HG03571 (cell line): ENCODE measurements at regions not wholly inside any gene's neighbourhood (a gene's known extent, or its start where the extent isn't known, plus 50 kb on each side); places are given as distances from the start of the nearest gene placed in this dataset.
"Not testable (repeated sequence)": the region's sequence is repeated elsewhere in the genome, so short reads cannot be mapped to it uniquely, and the experiment has no call there.

ENCODE experiments used
- ATAC-seq: cut with Tn5 transposase; IDR thresholded peaks from one replicate; pipeline ENCODE4 v1.9.1; 2021; ENCODE audit not compliant: unreplicated experiment

DNA sequence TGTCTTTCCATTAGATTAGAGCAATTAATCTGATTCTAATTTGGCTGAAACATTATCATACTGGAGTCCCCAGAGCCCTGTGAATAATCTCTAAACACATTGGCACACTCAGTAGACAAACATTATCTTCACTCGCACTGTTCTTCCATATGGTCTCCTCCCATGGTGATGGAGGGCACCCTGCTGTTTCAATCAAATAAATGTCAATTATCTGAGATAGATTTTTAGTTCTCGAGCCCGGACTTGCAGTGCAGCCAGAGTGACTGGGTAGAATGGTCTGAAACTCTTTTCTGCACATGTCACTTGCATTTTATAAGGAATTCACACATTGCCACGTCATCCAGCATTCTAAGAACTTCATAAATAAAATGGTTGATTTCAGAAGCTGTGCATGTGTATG, 90.6 kb upstream of the MAP3K7 start:
- ATAC-seq = no peak

DNA sequence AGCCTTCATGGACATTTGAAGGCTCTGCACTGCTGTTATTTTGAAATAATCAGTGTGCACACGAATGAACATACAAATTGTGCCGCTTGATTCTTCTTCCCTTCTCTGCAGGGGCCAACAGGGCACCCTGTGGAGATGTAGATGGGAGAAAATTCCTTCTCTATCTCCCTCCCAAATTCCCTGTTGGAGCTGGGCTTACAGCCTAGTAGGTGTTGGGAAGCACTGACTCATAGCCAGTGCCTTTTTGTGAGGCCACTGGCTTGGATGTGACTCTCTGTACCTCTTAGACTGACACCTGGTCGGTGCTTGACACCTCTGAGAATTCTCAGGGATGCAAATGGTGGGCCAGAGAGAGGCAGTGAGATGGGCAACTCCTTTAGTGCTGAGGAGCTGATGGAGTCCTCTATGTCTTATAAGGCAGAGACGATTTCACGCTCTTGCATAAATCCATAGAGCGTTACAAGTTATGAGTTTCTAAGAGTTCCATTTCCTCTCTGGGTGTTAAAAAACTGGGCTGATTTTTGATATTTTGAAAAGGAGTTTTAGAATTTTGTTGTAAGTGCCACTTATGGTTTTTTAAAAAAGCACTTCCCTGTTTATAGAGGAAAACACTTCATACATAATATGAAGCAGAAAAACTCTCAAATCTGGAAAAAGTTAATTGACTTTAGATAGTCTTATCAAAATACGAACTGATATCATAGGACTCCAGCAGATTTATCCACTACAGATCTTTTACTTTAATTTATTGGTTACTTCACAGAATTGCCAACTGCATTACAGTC, 89.8 kb upstream of the MAP3K7 start:
- ATAC-seq = no peak

DNA sequence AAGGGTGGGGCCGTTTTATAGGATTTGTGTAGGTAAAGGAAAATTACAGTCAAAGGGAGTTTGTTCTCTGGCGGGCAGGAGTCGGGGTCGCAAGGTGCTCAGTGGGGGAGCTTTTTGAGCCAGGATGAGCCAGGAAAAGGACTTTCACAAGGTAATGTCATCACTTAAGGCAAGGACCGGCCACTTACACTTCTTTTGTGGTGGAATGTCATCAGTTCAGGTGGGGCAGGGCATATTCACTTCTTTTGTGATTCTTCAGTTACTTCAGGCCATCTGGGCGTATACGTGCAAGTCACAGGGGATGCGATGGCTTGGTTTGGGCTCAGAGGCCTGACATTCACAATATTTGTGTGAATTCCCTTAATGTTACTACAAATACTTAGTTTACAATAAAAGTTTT, 88.2 kb upstream of the MAP3K7 start:
- ATAC-seq = not testable (repeated sequence)

DNA sequence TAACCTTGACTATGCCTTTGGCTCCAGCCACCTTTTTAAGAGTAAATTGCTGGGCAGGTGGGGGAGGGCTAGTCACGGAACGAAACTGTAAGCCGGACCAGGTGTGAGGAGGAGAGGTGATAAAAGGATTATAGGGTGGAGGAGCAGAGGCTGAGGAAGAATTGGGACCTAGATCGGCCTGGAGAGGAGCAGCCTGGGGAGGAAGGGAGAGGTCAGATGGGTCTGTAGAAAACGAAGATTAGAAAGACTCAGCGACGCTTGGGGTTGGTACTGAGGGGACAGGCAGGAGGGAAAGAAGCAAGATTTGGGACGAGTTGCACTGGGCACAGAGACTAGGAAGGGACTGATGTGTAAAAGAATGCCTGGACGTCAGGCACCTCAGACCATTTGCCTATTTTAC, 87.2 kb upstream of the MAP3K7 start:
- ATAC-seq = not testable (repeated sequence)

DNA sequence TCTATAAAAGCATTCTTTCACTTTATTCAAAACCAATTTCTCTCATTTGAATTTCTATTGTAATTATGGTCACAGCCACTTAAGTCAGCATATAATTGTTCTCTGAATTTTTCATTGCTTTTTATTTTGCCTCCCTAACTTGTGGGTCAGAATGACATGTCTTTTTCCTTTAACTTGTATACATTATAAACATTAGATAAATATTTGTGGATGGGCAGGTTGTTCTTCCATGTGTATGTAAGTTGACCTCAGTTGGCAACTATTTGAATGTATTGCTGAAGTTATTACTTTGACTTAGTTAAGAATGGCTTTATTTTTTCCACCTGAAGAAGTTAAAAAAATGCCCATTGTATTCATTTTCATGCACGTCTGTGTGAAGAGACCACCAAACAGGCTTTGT, 83.0 kb upstream of the MAP3K7 start:
- no peak for ATAC-seq

DNA sequence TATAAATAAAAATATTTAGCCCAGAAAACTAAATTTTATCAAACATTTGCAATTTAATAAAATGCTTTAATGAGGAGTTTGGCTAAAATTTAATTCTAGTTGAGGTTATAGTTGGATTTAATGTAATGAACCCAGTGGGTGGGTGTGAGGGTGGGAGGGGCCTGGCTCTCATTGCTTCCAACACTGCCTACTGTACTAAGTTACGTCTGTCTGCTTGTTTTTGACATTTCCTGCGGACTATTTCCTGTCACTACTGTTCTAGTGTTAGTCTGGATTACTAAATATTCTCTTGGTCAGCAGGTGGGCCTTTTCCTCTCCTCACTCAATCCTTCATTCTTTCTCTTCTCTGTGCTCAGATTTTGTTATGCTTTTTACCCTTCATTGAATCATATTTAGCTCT, 82.5 kb upstream of the MAP3K7 start:
- ATAC-seq = no peak

DNA sequence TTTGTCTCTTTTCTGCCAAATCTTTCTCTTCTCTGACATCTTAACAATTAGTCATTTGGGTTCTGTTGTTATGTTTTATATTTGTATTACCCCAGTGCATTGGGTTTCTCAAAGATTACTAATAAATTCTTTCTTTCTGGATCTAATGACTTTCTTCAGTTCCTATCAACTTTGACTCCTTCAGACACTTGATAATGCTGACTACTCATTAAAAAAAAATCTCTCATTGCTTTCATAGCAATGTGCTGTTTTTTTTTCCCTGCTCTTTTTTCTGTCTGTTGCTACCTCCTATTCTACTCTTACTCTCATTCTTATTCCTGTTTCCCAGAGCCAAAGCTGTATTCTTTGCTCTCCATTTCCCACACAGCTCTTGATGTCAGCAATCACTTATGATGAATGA, 81.3 kb upstream of the MAP3K7 start:
- ATAC-seq = no peak

DNA sequence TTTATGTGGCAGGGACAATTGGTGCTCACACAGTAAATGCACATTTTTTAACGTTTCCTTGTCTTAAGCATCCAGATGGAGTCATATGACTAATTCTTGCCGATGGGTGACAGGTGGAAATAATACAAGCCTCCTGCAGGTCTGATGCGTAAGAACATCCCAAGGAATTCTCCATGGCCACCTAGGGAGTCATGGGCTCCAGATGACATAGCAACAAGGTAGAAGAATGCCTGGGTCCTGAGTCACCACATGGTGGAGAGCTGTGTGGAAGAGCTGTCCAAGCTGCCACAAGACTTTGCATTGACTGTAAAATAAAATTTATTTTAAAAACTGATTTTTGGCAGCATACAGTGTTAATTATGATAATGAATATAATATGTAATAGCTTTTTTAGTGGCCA, 77.0 kb upstream of the MAP3K7 start:
- no peak for ATAC-seq

DNA sequence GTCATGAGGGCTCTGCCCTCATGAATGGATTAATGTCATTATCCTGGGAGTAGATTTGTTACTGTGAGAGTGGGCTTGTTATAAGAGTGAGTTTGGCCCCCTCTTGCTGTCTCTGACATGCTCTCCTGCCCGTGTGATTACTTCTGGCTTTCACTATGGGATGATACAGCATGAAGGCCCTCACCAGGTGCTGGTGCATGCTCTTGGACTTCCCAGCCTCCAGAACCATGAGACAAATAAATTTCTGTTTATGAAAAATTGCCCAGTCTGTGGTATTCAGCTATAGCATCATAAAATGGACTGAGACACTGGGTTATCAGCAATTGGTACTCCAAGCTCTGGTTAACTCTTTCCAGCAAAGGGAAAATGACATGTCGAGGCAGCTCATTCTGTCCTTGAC, 76.2 kb upstream of the MAP3K7 start:
- no peak for ATAC-seq

DNA sequence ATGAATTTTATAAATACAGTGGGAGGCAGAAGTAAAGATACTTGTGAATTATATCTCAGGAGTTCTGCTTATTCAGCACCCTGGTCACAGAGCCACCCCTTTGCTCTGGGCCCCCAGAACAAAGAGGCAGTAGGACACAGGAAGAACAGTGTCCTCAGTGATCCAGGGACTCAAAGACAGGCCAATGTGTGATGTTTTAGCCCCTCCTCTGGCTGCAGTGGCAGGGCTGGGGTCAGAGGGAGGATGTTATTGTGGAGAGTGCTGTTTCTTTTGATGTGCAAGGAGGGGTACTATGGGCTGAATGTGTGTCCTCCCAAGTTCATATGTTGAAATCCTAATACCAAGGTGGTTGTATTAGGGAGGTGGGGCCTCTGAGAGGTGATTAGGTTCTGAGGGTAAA, 74.1 kb upstream of the MAP3K7 start:
- no peak for ATAC-seq

DNA sequence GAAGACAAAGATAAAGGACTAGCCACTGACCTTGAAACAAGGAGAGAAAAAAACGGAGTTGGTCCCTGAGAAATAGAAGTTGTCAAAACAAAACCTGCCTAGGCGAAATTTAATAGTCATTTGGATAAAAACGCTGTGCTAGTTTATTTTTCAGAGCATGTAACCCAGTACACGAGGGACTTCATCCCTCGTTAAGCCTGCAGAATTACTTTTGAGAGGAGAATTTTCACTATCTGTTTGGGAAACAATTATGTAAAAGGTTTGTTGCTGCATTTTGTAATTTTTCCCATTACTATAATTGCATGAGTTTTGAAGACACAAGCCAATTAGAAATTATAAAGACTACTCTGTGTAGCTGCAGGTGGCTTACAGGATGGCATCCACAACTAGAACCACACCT, 71.6 kb upstream of the MAP3K7 start:
- ATAC-seq = no peak

DNA sequence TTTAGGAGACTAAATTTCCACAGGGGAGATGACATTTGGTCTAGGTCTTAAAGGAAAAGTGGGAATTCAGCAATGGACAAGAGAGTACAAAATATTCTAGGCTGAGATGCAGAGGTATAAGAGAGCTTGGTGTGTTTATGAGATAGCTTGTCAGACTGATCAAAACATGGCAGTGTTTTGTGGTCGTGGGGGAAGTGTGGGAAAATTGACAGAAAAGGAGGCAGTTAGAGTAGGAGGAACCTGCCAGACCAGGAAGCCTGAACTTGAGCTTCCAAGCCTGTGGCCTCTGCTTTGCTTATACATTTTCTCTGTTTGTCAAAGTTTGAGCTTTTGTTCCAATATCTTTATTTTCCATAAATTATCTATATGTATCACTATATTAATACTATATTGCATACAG, 69.5 kb upstream of the MAP3K7 start:
- no peak for ATAC-seq

DNA sequence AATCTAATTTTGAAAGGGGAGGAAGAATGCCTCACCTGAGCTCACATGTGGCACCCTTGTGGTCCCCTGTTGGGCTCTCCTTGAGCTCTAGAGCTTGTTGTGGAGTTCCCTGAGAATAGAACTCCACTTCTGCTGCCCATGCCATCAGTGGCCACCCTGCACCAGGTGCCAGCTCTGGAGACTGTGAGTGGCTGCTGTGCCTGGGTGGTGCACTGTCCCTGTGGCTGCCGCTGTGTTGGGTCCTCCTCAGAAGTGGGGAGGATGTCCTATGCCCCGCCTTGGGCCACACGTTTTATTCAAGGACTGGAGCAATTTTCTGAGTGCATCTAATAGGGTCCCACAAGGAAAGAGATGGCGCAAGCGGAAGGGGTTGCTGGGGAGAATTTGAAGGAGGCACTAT, 67.9 kb upstream of the MAP3K7 start:
- ATAC-seq = no peak

DNA sequence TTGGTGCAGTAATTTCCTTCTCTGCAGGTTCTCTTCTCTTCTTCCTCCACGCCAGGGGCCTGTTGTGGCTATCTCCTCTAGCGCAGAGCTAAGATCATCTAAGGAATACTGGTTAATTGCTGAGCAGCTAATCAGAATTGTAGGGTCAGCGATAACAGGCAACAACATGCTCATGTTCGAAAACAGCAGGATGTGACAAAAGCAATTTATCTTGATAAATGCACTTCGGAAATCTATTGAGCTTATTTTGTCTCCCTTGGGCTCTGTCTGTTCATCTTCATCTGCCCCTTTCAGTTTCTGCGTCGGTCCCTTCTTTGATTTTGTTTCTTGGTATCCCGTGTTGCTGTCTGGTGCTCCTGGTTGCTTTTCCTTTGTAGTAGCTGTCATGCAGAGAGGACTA, 67.3 kb upstream of the MAP3K7 start:
- no peak for ATAC-seq

DNA sequence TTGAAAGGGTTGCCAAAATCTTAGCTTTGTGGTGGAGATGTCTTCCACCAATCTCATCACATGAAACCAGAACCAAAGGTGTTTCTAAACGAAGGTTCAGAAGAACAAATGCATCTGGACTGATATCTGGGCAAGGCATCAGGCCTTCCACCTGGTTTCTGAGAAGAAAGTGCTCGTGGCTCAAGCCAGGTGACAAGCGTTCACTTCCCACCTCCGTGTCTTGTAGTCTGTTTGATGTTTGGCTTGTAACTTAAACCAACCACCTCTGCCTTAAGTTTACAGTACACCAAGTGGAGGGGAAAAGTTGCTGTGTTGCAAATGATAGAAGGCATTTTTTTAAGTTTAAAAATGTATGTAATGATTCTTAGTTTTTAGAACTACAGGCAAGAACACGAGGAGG, 66.9 kb upstream of the MAP3K7 start:
- no peak for ATAC-seq

DNA sequence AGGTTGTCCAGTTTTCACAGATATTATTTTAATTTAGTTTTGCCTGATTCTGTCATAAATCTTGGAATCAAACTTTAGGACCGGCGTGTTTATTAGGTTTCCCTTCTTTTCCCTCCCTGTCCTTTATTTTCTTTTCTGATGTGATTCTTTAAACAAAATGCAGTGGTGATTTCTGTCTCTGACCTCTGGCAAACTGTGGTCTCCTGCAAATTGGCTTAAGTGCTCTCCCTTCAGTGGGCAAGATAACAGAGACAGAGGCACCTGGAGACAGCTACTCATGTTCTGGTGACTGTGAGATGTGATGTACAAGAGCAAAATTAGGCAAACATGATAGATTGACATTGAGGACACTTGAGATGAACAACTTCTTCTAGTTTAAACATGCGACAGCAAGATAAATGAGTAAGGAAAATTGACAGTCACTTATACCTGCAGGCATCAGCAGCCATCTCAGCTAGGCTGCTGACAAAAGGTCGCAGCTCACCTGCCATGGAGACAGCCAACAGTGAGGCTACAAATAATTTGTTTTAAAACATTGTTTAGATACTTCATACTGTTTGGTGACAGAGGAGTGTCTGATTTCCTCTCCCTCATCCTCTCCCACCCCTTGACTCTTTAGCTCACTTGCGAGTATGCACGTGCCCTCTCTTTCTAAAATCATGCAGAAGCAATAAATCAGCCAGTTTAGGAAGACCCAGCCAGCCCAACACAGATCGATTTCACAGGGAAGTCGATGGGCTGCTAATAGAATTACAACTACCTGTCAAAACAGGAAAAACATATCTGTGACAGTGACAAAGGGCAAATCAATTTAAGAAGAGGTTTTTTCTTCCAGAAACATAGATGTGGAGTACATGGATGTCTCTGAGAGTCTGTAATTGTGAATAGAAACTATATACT, 63.4 kb upstream of the MAP3K7 start:
- no peak for ATAC-seq

DNA sequence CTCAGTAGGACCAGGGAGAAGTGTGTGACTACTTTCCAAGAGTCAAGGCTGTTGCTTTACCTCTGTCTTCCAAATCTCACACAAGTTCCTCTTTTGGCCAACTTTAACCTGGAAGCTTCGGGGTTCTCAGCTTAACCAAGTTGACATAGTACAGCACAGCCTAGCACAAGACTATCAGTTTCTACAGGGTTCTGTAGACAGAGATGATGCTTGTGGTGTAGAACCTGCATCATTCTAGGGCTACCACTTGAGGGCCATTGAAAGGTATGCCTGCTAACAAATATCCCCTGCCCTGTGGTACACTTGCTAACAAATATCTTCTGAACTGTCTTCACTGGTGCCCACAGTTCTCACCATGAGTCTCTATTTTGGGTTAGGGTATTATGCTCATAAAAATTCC, 62.0 kb upstream of the MAP3K7 start:
- ATAC-seq = no peak

DNA sequence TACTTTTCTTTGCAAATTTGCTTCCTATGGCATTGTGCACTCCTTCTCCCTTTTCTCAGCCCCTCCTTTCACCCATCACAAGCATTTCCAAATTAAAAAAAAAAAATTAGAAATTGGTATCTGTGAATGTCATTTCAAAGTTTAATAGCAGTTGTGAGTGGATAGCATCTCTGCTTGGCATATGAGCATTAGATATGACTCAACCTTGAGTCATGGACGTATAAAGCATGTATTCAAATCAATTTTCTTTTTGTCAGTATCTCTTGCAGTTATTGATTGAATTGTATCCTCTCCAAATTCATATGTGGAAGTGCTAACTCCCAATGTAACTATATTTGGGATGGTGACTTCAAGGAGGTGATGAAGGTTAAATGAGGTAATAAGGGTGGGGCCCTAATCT, 60.1 kb upstream of the MAP3K7 start:
- ATAC-seq = no peak

DNA sequence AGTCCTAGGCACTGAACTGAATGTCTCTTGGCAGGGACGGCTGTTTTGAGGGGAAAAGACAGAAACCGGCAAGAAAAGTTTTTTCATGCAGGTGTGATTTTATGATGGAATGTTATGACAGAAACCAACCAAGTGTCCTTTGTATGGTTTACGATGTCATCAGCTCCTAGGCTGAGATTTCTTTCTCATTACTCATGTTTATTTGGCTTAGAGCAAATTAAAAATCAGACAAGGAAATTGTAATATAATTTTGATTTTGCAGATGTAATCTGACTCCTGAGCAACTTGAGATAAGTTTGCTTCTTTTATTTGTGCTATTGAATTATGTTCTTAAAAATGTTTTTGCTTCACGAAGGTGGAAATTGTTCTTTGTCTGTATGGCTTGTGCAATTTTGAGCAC, 58.8 kb upstream of the MAP3K7 start:
- ATAC-seq = no peak

DNA sequence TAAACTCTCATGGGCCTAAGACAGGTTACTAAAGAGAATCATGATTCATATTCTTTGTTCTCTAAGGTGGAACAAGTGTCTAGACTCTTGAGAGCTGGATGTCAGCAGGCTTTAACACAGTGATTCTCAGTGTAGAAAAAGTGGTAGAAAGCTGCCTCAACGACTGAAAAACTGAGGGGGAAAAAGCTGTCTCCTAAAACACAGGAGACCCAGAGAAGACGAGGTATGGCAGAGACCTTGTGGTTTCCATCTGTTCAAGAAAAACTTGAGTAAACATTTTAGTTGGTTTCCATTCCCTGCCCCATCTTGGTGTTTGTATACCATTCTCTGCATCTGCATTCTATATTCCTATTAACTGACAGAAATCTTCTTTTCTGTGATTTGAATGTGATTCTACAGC, 57.6 kb upstream of the MAP3K7 start:
- no peak for ATAC-seq

DNA sequence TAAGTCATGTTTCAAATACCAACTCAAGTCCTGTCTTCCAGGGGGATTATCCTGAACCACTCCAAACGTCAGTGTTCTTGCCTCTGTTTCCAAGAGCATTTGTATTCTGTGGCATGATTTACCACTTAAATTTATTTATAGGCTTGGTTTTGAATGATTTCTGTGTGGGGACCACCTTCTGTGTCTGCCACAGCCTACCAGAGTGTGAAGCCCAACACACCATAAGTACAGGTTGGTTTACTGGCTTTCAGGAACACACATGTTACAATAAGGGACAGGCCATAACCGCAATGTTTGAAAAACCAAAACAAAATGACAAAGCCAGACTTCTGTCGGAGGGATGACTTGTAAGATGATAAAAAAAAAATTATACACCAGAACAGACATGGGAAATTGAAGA, 56.5 kb upstream of the MAP3K7 start:
- no peak for ATAC-seq

DNA sequence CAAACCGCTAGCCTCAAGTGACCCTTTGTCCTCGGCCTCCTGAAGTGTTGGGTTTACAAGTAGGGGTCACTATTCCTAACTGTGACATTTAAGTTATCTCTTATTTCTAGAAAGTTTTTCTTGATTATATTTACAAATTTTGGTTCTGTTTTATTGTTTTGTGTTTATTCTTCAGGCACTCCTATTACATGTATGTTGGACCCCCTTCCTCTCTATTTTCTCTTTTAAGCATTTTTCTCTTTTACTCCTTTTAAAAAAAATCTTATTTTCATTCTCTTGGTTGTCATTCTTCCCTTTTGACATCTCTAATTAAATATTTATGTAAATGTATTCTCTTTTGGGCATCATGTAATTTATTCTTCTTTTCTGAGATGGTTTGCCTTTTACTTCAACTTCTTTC, 50.4 kb upstream of the MAP3K7 start:
- no peak for ATAC-seq
